ENCODE measurements at regions not wholly inside any gene's neighbourhood (a gene's known extent, or its start where the extent isn't known, plus 50 kb on each side); places are given as distances from the start of the nearest gene placed in this dataset.

- intact Hi-C loops (cut with micrococcal nuclease): loop anchor here (5.0 to 10.0 kb wide), 2 partner anchors 247 to 261 kb away; partner anchors contain the start of gene TMSB4X
These were observed 95.8 kb downstream of the ATXN3L start for GRCh38 chrX:13223868-13224567.

More at GRCh38 chrX:13223868-13224567, 95.8 kb downstream of the ATXN3L start:
- BruUV-seq (replicated peaks): no TSS peak
- WGBS, 2 experiments (ENCODE audit: extremely low coverage in 2 of 2, insufficient read length in 1 of 2): no CpG with 5 or more reads among the region's 2 CpGs
- Histone ChIP-seq H4K5ac (ENCODE audit: low read depth, low read length) (peak overlapping the region; percentile 91), H2BK15ac (ENCODE audit: low read depth, low read length) (peak overlapping the region; percentile 45; the same call in 1 of the 3 replicates), H3K9me1 (ENCODE audit: insufficient read depth, low read length) (no peaks in the 10 kb centered on the region), H3K14ac (replicated peaks; ENCODE audit: low read depth, low read length) (peak overlapping the region; percentile 8; the same call in 1 of the 2 replicates), H2AFZ (replicated peaks; ENCODE audit: low read length, poor library complexity) (no peak overlapping the region), H3K4me3 (ENCODE audit: insufficient read depth, low read depth, low read length) (no peak overlapping the region), H3K18ac (ENCODE audit: low read depth, low read length) (peak overlapping the region; percentile 29; the same call in 1 of the 2 replicates), H2BK5ac (ENCODE audit: low read depth, low read length, poor library complexity, severe bottlenecking) (peak overlapping the region; percentile 48), H3K4me1 (ENCODE audit: control insufficient read depth, insufficient read depth, low read length) (peaks cover 4% of the 10 kb centered on the region), H4K91ac (ENCODE audit: insufficient read depth, low read depth, low read length) (0 out of 2 replicates have a peak overlapping the region, but pooled peaks have one; percentile 7), H3K27me3 (ENCODE audit: control insufficient read depth, insufficient read depth, low read length) (no peaks in the 10 kb centered on the region), H3K23ac (ENCODE audit: low read depth, low read length) (no peak overlapping the region), H2BK120ac (ENCODE audit: low read depth, low read length) (peak overlapping the region; percentile 83; the same call in 1 of the 2 replicates), H3K36me3 (ENCODE audit: control insufficient read depth, insufficient read depth, low read length) (no peaks in the 10 kb centered on the region), H2AK9ac (replicated peaks; ENCODE audit: low read depth, low read length, poor library complexity) (no peak overlapping the region), H3K56ac (ENCODE audit: extremely low read depth, insufficient read depth, low read length) (no peak overlapping the region), H3K4ac (ENCODE audit: low read depth, low read length) (peak overlapping the region; percentile 39; the same call in 1 of the 2 replicates), H3K27ac (ENCODE audit: insufficient read depth, low read length) (peak overlapping the region; percentile 78), H4K20me1 (ENCODE audit: insufficient read depth, low read length) (no peaks in the 10 kb centered on the region), H3K9ac (ENCODE audit: low read depth, low read length) (no peak overlapping the region), H3K9me3 (ENCODE audit: control insufficient read depth, insufficient read depth, low read length) (no peaks in the 10 kb centered on the region), H2AK5ac (ENCODE audit: low read depth, low read length) (no peak overlapping the region), H2BK20ac (ENCODE audit: low read depth, low read length) (peak overlapping the region; percentile 89; the same call in 1 of the 2 replicates), H3K4me2 (ENCODE audit: low read depth, low read length) (peak overlapping the region; percentile 44; the same call in 1 of the 2 replicates), H3K79me1 (ENCODE audit: low read depth in 1 of 2, low read length in 2 of 2) (no peaks in the 10 kb centered on the region), H4K8ac (ENCODE audit: low read depth in 2 of 2, low read length in 2 of 2) (peak overlapping the region in 1 of 2 experiments; percentile 66; a peak in 2 of 4 replicates)
- peak; percentile 57 for ATAC-seq (ENCODE audit: low read depth)
- ChIA-PET CTCF (interaction anchor here (0.6 kb wide), 1 partner anchor 264 kb away, joined by 3 read pairs; no protein-coding TSS in a partner anchor), POLR2A (ENCODE audit: unreplicated experiment) (no interaction called here)
- peak; percentile 91 for DNase-seq
- dilution Hi-C loops (cut with HindIII; ENCODE audit: low sequenced_read_pairs, unreplicated experiment): no loop called here
- in situ Hi-C loops (cut with MboI; ENCODE audit: low sequenced_read_pairs): no loop called here
- TF ChIP-seq RAD21 (IDR thresholded peaks at IDR 0.05; ENCODE audit: low read length) (no peak), SMC3 (IDR thresholded peaks at IDR 0.05; ENCODE audit: low read depth, low read length) (no peak), CEBPB (IDR thresholded peaks at IDR 0.05; ENCODE audit: low read depth, low read length) (peak; percentile 51; the same call in 1 of the 2 replicates), RCOR1 (IDR thresholded peaks at IDR 0.05; ENCODE audit: insufficient replicate concordance, low read length) (no peak), POLR2A (IDR thresholded peaks at IDR 0.05; ENCODE audit: low read depth, low read length) (no peak), NFE2L2 (IDR thresholded peaks at IDR 0.05; ENCODE audit: low read depth, low read length) (no peak), MAFK (IDR thresholded peaks at IDR 0.05; ENCODE audit: low read depth, low read length) (no peak), USF2 (IDR thresholded peaks at IDR 0.05; ENCODE audit: low read depth, low read length) (no peak)
